Posterior vena cava (tissue), 2 donors: ENCODE measurements at regions not wholly inside any gene's neighbourhood (a gene's known extent, or its start where the extent isn't known, plus 50 kb on each side); places are given as distances from the start of the nearest gene placed in this dataset.

Experiments
- DNase-seq: peaks from one replicate; pipeline ENCODE4 v3.0.0-alpha.2; 2020; ENCODE audit warnings: low spot score
- intact Hi-C, 2 donors: fragments of 100-400 bp; cut with DNase I; formaldehyde crosslinking; loops; one replicate each; pipeline versions ENCODE4 v1.14.1 to v1.14.2; 2022 to 2023
- donor health status: DM: yes; HTN: yes; CAD: no.
- donor health status: DM: yes; HTN: yes; CAD: no.

- intact Hi-C loops, result no loop called here
- no peak for DNase-seq
Measured at GRCh38 chrX:20542072-20542471, 275.4 kb upstream of the RPS6KA3 start.

- no peak for DNase-seq
- intact Hi-C loops, result no loop called here
Measured at GRCh38 chrX:20538974-20539373, 272.3 kb upstream of the RPS6KA3 start.

GRCh38 chrX:20531667-20532066 is 265.0 kb upstream of the RPS6KA3 start:
- intact Hi-C loops, result loop anchor here in 1 of 2 donors (5.0 kb wide), 1 partner anchor 506 kb away; no protein-coding TSS in a partner anchor
- DNase-seq, result no peak

- intact Hi-C loops, result loop anchor here in 1 of 2 donors (5.0 kb wide), 1 partner anchor 507 kb away; no protein-coding TSS in a partner anchor
- DNase-seq, result no peak
Measured at GRCh38 chrX:20530406-20530921, 263.8 kb upstream of the RPS6KA3 start.

GRCh38 chrX:20529711-20530110 is 263.0 kb upstream of the RPS6KA3 start:
- DNase-seq, result no peak
- intact Hi-C loops, result loop anchor here in 1 of 2 donors (5.0 kb wide), 1 partner anchor 508 kb away; no protein-coding TSS in a partner anchor

GRCh38 chrX:20529301-20529700 is 262.6 kb upstream of the RPS6KA3 start:
- intact Hi-C loops, result no loop called here
- no peak for DNase-seq

- intact Hi-C loops, result no loop called here
- DNase-seq, result no peak
Measured at GRCh38 chrX:20527558-20528011, 260.9 kb upstream of the RPS6KA3 start.

- DNase-seq, result no peak
- intact Hi-C loops, result no loop called here
Measured at GRCh38 chrX:20527041-20527440, 260.3 kb upstream of the RPS6KA3 start.

- no peak for DNase-seq
- intact Hi-C loops, result no loop called here
Measured at GRCh38 chrX:20523626-20524312, 257.1 kb upstream of the RPS6KA3 start.

- DNase-seq, result no peak
- intact Hi-C loops, result no loop called here
Measured at GRCh38 chrX:20522420-20522819, 255.7 kb upstream of the RPS6KA3 start.

GRCh38 chrX:20521222-20521621 is 254.5 kb upstream of the RPS6KA3 start:
- intact Hi-C loops, result no loop called here

GRCh38 chrX:20519826-20520225 is 253.1 kb upstream of the RPS6KA3 start:
- intact Hi-C loops, result no loop called here
- DNase-seq, result no peak

More at GRCh38 chrX:20521222-20521621, 254.5 kb upstream of the RPS6KA3 start:
- DNase-seq, result no peak

GRCh38 chrX:20519146-20519545 is 252.4 kb upstream of the RPS6KA3 start:
- intact Hi-C loops, result no loop called here
- no peak for DNase-seq

- intact Hi-C loops, result no loop called here
- DNase-seq, result no peak
Measured at GRCh38 chrX:20517565-20517964, 250.9 kb upstream of the RPS6KA3 start.

GRCh38 chrX:20515841-20516461 is 249.2 kb upstream of the RPS6KA3 start:
- intact Hi-C loops, result no loop called here

GRCh38 chrX:20514358-20514757 is 247.6 kb upstream of the RPS6KA3 start:
- DNase-seq, result no peak
- intact Hi-C loops, result no loop called here

More at GRCh38 chrX:20515841-20516461, 249.2 kb upstream of the RPS6KA3 start:
- no peak for DNase-seq

GRCh38 chrX:20513185-20513584 is 246.5 kb upstream of the RPS6KA3 start:
- DNase-seq, result no peak
- intact Hi-C loops, result no loop called here

GRCh38 chrX:20511792-20512191 is 245.1 kb upstream of the RPS6KA3 start:
- intact Hi-C loops, result no loop called here
- DNase-seq, result no peak

GRCh38 chrX:20507901-20508620 is 241.4 kb upstream of the RPS6KA3 start:
- no peak for DNase-seq
- intact Hi-C loops, result no loop called here

GRCh38 chrX:20506739-20507138 is 240.0 kb upstream of the RPS6KA3 start:
- intact Hi-C loops, result no loop called here

More at GRCh38 chrX:20506739-20507138, 240.0 kb upstream of the RPS6KA3 start:
- no peak for DNase-seq
